Right hindlimb (tissue), 1 donor: ENCODE measurements at regions not wholly inside any gene's neighbourhood (a gene's known extent, or its start where the extent isn't known, plus 50 kb on each side); places are given as distances from the start of the nearest gene placed in this dataset.

ENCODE experiments used
- DNase-seq: peaks from one replicate; pipeline ENCODE4 v3.0.0-alpha.2; 2018

GRCh38 chr4:138919094-138919936 is 96.3 kb upstream of the NOCT start:
- peak; percentile 83 for DNase-seq

GRCh38 chr4:138918169-138918869 is 97.3 kb upstream of the NOCT start:
- no peak for DNase-seq

GRCh38 chr4:138916763-138917162 is 98.8 kb upstream of the NOCT start:
- DNase-seq = no peak

- DNase-seq = no peak
Observed at GRCh38 chr4:138915756-138916155, 99.8 kb upstream of the NOCT start.

GRCh38 chr4:138912704-138913340 is 102.8 kb upstream of the NOCT start:
- no peak for DNase-seq

GRCh38 chr4:138911909-138912703 is 103.5 kb upstream of the NOCT start:
- peak; percentile 46 for DNase-seq

GRCh38 chr4:138910914-138911336 is 104.7 kb upstream of the NOCT start:
- DNase-seq = peak; percentile 78

- no peak for DNase-seq
Observed at GRCh38 chr4:138910195-138910913, 105.2 kb upstream of the NOCT start.

GRCh38 chr4:138909587-138909986 is 106.0 kb upstream of the NOCT start:
- DNase-seq = no peak

GRCh38 chr4:138908134-138908533 is 107.4 kb upstream of the NOCT start:
- no peak for DNase-seq

- DNase-seq = no peak
Observed at GRCh38 chr4:138907174-138907573, 108.4 kb upstream of the NOCT start.

- DNase-seq = no peak
Observed at GRCh38 chr4:138904793-138905192, 110.8 kb upstream of the NOCT start.

GRCh38 chr4:138903185-138903584 is 112.4 kb upstream of the NOCT start:
- DNase-seq = no peak

- DNase-seq = no peak
Observed at GRCh38 chr4:138902705-138903104, 112.9 kb upstream of the NOCT start.

GRCh38 chr4:138901177-138901576 is 114.4 kb upstream of the NOCT start:
- no peak for DNase-seq

- no peak for DNase-seq
Observed at GRCh38 chr4:138899999-138900398, 115.6 kb upstream of the NOCT start.

- DNase-seq = no peak
Observed at GRCh38 chr4:138898282-138898681, 117.3 kb upstream of the NOCT start.

- DNase-seq = no peak
Observed at GRCh38 chr4:138897811-138898226, 117.8 kb upstream of the NOCT start.

GRCh38 chr4:138894709-138895108 is 120.9 kb upstream of the NOCT start:
- no peak for DNase-seq

- DNase-seq = no peak
Observed at GRCh38 chr4:138894011-138894410, 121.6 kb upstream of the NOCT start.

GRCh38 chr4:138892483-138893407 is 122.8 kb upstream of the NOCT start:
- no peak for DNase-seq
